ENCODE measurements at regions not wholly inside any gene's neighbourhood (a gene's known extent, or its start where the extent isn't known, plus 50 kb on each side); places are given as distances from the start of the nearest gene placed in this dataset.
"Not testable (repeated sequence)": the region's sequence is repeated elsewhere in the genome, so short reads cannot be mapped to it uniquely, and the experiment has no call there.

GRCh38 chr19:29154163-29154562, 58.8 kb downstream of the UQCRFS1 start:
- DNase-seq = no peak

GRCh38 chr19:29145756-29146155, 67.2 kb downstream of the UQCRFS1 start:
- DNase-seq = no peak

DNA sequence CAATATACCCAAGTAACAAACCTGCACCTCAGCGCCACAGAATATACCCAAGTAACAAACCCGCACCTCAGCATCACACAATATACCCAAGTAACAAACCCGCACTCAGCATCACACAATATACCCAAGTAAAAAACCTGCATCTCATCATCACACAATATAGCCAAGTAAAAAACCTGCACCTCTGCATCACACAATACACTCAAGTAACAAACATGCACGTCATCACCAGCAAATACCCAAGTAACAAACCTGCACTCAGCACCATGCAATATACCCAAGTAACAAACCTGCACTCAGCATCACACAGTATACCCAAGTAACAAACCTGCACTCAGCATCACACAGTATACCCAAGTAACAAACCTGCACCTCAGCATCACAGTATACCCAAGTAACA, 69.8 kb downstream of the UQCRFS1 start:
- no peak for DNase-seq

DNA sequence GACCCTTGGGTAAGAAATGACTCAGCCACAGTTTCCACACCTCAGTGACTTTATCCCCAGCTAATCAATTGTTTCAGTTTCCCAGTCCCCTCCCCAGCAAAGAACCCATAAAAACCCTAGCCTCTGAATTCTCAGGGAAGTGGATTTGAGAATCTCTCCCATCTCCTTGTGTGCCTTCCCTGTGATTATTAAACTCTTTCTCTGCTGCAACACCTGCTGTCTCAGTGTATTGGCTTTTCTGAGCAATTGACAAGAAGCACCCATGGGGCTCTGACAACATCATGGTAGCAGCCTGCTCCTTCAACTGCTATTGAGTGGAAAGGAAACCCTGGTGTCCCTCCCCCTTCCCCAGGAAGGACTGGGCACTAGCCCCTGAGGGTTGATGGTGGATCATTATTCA, 73.7 kb downstream of the UQCRFS1 start:
- DNase-seq = no peak

- DNase-seq = not testable (repeated sequence)
Measured at GRCh38 chr19:29138206-29138605, 74.7 kb downstream of the UQCRFS1 start.

DNA sequence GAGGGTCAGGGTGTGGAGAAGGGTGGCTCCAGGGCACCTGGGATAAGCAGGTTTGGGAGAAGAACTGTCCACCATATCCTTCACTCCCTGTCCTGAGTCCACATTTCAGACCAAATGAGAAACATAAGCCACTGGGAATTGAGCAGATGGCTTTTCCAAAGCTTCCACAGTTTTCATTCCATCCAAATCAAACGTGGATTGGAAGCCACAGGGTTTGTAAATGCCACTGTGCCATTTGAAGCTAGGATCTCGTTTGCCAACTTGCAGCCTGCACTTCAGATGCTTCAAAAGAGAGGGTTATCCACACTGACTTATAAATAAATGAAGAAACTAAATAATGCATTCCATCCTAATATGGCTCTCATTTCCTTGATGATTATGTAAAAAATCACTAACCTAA, 81.5 kb downstream of the UQCRFS1 start:
- DNase-seq = no peak

DNA sequence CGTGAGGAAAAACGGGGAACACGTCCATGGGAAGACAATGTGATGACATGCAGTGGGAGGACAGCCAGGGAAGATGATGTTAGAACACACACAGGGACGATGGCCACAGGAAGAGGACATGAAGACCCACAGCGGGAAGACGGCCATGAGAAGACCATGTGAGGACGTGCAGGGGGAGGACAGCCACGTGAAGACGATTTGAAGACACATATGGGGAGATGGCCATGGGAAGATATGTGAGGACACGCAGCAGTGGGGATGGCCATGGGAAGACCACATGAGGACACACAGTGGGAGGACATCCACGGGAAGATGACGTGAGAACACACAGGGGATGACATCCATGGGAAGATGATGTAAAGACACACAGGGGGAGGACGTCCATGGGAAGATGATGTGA, 83.8 kb downstream of the UQCRFS1 start:
- DNase-seq = no peak

DNA sequence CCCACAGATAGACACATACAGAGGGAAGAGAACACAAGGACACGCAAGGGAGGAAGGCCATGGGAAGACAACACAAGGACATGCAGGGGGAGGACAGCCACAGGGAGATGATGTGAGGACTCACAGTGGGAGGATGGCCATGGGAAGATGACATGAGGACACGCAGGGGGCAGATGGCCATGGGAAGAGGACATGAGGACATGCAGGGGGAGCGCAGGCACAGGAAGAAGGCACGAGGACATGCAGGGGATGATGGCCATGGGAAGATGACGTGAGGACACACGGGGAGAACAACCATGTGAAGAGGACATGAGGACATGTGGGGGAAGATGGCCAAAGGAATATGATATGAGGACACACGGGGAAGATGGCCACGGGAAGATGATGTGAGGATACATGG, 84.7 kb downstream of the UQCRFS1 start:
- no peak for DNase-seq

GRCh38 chr19:29122185-29122584, 90.8 kb downstream of the UQCRFS1 start:
- no peak for DNase-seq

- no peak for DNase-seq
Measured at GRCh38 chr19:29121684-29122083, 91.3 kb downstream of the UQCRFS1 start.

- no peak for DNase-seq
Measured at GRCh38 chr19:29120466-29120865, 92.5 kb downstream of the UQCRFS1 start.

GRCh38 chr19:29119590-29119989, 93.4 kb downstream of the UQCRFS1 start:
- no peak for DNase-seq

DNA sequence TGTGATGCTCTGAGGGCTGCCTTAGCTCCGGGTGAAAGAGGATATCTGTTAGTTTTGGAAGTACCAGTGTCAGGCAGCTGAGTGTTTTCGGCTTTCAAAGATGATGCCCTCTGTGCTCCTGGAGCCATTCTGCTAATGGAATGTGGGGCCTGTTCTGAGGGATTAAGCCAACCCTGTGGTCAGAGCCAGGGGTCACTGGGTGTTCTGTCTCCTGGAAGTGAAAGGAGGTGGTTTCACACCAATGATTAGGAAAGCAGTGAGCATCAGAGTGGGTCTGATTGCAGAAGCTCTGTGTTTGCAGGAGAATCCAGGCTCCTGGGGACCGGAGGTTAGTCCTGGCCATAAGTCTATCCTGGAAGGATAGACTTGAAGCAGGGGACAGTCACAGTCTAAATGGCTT, 94.6 kb downstream of the UQCRFS1 start:
- DNase-seq = no peak

GRCh38 chr19:29117926-29118325, 95.0 kb downstream of the UQCRFS1 start:
- DNase-seq = no peak

GRCh38 chr19:29115181-29115580, 97.8 kb downstream of the UQCRFS1 start:
- no peak for DNase-seq

DNA sequence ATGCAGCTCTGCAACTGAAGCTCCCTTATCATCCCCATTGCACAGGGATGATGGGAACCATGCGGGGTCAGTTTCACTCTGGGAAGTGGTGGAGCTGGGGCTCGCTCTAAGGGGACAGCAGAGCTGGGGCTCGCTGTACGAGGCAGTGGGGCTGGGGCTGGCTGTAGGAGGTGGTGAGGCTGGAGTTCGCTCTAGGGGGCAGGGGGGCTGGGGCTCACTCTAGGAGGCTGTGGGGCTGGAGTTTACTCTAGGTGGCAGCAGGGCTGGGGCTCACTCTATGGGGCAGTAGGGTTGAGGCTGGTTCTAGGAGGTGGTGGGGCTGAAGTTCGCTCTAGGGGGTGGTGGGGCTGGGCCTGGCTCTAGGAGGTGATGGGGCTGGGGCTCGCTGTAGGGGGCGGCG, 99.1 kb downstream of the UQCRFS1 start:
- DNase-seq = no peak

GRCh38 chr19:29111576-29111975, 101.4 kb downstream of the UQCRFS1 start:
- DNase-seq = no peak

DNA sequence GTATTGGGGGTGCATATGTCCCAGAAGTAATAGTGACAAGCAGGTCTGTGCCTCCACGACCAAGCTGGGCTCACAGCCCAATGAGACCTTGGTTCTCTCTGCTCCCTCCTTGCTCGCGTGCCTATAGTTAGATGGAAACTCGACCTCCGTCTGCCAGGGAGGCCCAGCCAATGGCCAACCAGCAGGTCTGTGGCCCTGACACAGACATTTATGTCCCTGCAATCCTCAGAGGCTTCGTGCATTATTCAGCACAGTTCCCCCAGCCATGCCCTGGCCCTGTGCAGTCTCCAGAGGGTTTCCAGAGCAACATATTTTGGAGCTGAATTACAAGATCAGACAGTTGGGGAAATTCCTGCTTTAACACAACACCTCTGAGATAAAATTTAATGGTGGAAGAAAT, 105.1 kb downstream of the UQCRFS1 start:
- DNase-seq = no peak

DNA sequence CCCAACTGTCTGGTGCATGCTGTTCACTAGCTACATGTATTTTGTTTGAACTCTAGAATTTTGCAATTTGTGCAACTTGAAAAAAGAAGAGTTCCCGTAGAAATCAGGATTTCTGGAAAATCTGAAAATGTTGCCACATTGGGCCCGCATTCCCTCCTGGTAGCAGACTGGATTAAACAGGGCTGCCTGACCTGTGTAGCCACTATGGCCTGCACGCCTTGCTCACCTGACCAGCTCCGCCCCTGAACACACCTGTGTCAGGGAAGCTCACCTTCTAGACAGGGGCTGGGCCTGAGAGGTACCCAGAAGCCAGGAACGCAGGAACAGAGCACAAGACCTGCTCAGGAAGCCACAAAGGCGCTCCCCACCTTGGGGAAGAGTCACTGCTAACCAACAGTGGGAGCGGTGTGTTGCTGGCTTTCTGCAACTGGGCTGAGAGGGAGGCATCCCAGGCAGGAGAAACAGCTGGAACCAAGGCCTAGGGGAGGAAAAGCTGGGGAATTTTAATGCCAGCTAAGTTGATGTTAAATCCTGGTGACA, 106.5 kb downstream of the UQCRFS1 start:
- no peak for DNase-seq

DNA sequence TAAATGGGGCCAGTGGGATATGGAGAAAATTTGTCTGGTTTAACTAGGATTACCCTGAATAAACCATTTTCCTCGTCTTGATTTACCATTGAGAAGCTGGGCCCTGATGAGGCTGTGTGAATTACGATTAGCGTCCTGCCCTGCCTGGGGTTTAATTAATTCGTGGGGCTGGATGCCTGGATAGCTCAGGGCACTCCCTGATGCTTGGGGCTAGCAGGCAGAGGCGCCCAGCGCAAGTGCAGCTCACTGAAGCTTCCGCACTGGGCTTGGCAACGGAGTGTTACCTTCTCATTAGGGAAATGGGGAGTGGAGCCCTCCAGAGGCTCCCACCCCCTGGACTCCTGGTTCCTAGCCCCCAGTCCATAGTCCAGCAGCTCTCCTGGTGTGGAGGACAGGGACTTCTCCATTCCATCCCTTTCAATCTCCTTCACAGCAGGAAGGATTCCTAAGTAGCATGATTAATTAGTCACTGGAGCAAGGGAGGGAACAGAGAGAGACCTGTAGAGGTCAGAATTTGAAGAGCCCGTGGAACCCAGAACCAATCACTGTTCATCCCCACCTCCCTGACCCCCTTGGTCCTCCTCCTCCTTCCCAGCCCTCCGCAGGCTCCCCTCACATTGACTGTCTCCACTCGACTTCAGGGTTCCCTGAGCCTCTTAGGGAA, 107.2 kb downstream of the UQCRFS1 start:
- DNase-seq = no peak

GRCh38 chr19:29104605-29105241, 108.2 kb downstream of the UQCRFS1 start:
- no peak for DNase-seq

DNA sequence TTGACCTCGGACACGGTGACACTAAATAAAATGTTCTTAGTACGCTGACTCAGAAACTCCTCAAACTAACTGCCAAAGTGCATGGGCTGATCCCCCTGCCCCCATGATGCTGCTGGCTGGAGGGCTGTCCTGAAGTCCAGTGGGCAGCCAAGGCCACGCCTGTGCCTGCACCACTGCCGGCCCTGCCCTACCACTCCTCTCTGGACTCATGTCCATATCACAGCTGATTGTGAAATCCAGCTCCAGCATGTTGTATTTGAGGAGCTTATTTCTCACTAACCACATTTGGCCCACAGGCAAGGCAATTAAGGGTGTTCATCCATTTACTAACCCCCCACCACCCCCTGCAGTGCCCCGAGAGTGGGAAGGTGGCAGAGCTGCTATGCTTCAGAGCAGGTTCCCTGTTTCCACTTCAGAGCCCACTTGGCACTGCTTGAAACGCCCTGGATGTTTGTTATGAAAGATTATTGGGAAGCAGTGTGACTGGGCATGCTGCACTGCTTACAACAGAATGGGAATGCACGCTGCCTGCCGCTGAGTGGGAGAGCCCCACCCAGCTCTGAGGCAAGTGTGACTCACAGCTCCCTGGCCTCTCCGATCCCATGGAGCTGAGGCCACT, 114.0 kb downstream of the UQCRFS1 start:
- no peak for DNase-seq

DNA sequence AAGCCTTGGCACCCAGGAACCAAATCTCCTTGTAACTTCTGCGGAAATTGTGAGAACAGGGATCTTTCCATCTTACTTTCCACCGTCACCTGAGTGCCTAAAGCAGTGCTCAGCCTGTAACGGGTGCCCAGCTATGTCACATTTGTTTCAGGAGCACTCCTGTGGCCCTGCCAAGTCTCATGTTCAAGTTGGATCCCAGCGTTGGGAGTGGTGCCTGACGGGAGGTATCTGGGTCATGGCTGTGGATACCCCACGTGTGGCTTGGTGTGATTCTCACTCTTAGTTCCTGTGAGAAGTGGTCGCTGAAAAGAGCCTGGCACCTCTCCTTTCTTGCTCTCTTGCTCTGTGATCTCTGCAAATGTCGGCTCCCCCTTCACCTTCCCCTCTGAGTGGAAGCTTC, 114.9 kb downstream of the UQCRFS1 start:
- no peak for DNase-seq

GRCh38 chr19:29096896-29097295, 116.1 kb downstream of the UQCRFS1 start:
- DNase-seq = no peak

Measured in NCI-H1105 treated with DMSO at 0.1 percent for 48 hours (cell line).